Caco-2 (cell line): ENCODE measurements at regions not wholly inside any gene's neighbourhood (a gene's known extent, or its start where the extent isn't known, plus 50 kb on each side); places are given as distances from the start of the nearest gene placed in this dataset.

Experiments used
- BruUV-seq: library from RNA; stranded (reverse); fragments of 400-500 nt; replicated peaks from 2 replicates; lab custom pipeline; 2021; lab: Mats Ljungman, UMichigan
- CTCF ChIA-PET: fragments of 300-600 bp; sonication (Branson Sonifier 250); formaldehyde crosslinking; loops from one replicate; lab custom pipeline; 2022; ENCODE audit warnings: antibody characterized with exemption; lab: Charles Lee
- POLR2A ChIA-PET: fragments of 300-600 bp; sonication (Branson Sonifier 250); formaldehyde crosslinking; loops from one replicate; lab custom pipeline; 2022; ENCODE audit warnings: antibody characterized with exemption; lab: Charles Lee
- DNase-seq, 2 experiments: peaks; one replicate each; pipeline versions ENCODE4 v3.0.0 to v3.0.0-alpha.2; 2020 to 2022
- H3K27me3 ChIP-seq: replicated peaks from 2 replicates; pipeline ENCODE4 v1.6.0; 2011; ENCODE audit warnings: low read length; ENCODE audit not compliant: control insufficient read depth, insufficient read depth
- H3K36me3 ChIP-seq: 2 replicates; pipeline ENCODE4 v1.5.1; 2011; ENCODE audit warnings: low read length; ENCODE audit not compliant: control insufficient read depth, insufficient read depth
- H3K4me1 ChIP-seq: fragments of 250-450 bp; sonication (Bioruptor Pico); 2 replicates; pipeline ENCODE4 v1.5.1; 2020; ENCODE audit warnings: mild to moderate bottlenecking
- H3K4me3 ChIP-seq: 2 replicates; pipeline ENCODE4 v1.5.1; 2011; ENCODE audit warnings: low read depth, mild to moderate bottlenecking, control low read depth, low read length
- H3K9me3 ChIP-seq: fragments of 250-450 bp; sonication (Bioruptor Pico); 2 replicates; pipeline ENCODE4 v1.5.1; 2020; ENCODE audit warnings: mild to moderate bottlenecking, moderate library complexity
- H3K27ac Mint-ChIP-seq: one replicate; pipeline ENCODE4 v1.8.0; 2022; ENCODE audit warnings: mixed read lengths; ENCODE audit not compliant: unreplicated experiment
- H3K27me3 Mint-ChIP-seq: one replicate; pipeline ENCODE4 v1.8.0; 2022; ENCODE audit warnings: mixed read lengths; ENCODE audit not compliant: insufficient read depth, unreplicated experiment
- H3K36me3 Mint-ChIP-seq: one replicate; pipeline ENCODE4 v1.8.0; 2022; ENCODE audit warnings: mild to moderate bottlenecking, mixed read lengths; ENCODE audit not compliant: insufficient read depth, unreplicated experiment
- H3K4me1 Mint-ChIP-seq: one replicate; pipeline ENCODE4 v1.8.0; 2022; ENCODE audit warnings: low read depth, mixed read lengths; ENCODE audit not compliant: unreplicated experiment
- H3K4me3 Mint-ChIP-seq: one replicate; pipeline ENCODE4 v1.8.0; 2022; ENCODE audit warnings: mild to moderate bottlenecking, moderate library complexity, mixed read lengths; ENCODE audit not compliant: unreplicated experiment
- H3K9me3 Mint-ChIP-seq: one replicate; pipeline ENCODE4 v1.8.0; 2022; ENCODE audit warnings: mixed read lengths; ENCODE audit not compliant: unreplicated experiment
- intact Hi-C: fragments of 100-400 bp; cut with micrococcal nuclease; formaldehyde crosslinking; loops from one replicate; pipeline ENCODE4 v1.10.0; 2022; ENCODE audit not compliant: unreplicated experiment
- TF ChIP-seq, protein P1 (sequence below), 2 experiments: fragments of 200-600 bp in 1 of 2; IDR thresholded peaks; 1 replicate in 1 of 2; 2 replicates in 1 of 2; pipeline versions ENCODE4 v1.5.1 to v1.8.0; 2011 to 2022; ENCODE audit warnings: antibody characterized with exemption in 1 of 2, control low read depth in 1 of 2, inconsistent platforms in 1 of 2, low read depth in 1 of 2, low read length in 1 of 2, mild to moderate bottlenecking in 1 of 2, moderate library complexity in 1 of 2; ENCODE audit not compliant: insufficient read depth in 1 of 2, severe bottlenecking in 1 of 2, unreplicated experiment in 1 of 2

DNA sequence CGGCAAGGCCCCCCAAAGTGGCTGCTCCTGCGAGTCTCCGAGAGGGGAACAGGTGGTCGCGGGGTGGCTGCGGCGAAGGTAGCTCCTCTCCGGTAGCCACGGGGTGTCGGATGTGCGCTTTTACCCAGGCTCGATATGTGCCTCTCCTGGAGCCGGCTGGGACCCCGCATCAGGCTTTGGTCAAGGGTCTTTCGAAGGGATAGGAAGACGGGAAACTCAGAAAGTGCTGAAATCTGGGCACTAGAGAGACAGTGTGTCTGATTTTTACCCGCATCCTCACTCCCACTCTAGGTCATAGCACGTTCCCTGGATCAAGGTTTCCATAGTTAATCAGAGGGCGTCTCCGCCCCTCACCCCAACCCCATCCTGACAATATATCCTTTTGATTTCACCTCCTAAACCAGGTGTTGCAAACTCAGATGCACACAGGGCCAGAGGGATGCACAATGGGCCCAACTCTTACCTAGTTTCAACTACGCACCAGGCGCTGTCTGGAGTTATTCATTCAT, 156.9 kb downstream of the PTPN11 start:
- no peaks in the 10 kb centered on the region for H3K4me1 Mint-ChIP-seq
- H3K27me3 Mint-ChIP-seq: peaks cover 12% of the 10 kb centered on the region
- POLR2A ChIA-PET: no interaction called here

DNA sequence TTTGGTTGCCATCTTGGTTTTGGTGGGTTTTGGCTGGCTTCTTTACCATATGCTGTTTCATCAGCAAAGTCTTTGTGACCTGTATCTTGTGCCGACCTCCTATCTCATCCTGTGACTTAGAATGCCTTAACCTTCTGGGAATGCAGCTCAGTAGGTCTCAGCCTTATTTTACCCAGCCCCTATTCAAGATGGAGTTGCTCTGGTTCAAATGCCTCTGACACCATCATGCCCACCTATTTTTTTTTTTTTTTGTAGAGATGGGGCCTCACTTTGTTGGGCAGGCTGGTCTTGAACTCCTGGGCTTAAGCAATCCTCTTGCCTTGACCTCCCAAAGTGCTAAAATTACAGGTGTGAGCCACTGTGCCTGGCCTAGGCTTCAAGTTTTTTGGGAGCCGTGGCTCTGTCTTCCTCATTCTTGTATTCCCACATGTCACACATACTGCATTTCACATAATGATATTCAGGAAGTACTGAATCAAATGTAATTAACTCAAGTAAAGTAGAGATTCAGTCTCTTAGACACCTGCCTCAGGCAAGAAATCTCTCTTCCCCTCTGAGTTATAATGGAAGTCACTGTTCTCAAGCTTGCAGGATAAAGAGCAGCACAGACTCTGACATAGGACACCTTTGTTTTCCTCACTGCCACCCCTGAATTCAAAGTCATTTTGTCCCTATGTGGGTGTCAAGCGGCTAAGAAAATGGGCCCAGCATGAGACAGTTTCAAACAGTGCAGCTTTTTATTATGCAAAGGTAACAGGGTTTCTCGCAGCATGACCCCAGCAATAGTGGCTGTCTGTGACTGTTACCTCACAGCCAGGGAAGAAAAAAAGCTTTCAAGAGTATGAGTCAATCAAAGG, 159.0 kb downstream of the PTPN11 start:
- Mint-ChIP-seq H3K27ac (no peak overlapping the region), H3K27me3 (peaks cover 9% of the 10 kb centered on the region), H3K9me3 (no peaks in the 10 kb centered on the region), H3K4me1 (no peaks in the 10 kb centered on the region), H3K4me3 (no peak overlapping the region), H3K36me3 (no peaks in the 10 kb centered on the region)
- Histone ChIP-seq H3K27me3 (no peaks in the 10 kb centered on the region), H3K9me3 (no peaks in the 10 kb centered on the region), H3K36me3 (no peaks in the 10 kb centered on the region), H3K4me3 (no peak overlapping the region), H3K4me1 (no peaks in the 10 kb centered on the region)
- intact Hi-C loops: no loop called here
- ChIA-PET CTCF (no interaction called here), POLR2A (no interaction called here)
- no TSS peak for BruUV-seq
- DNase-seq: no peak
- TF ChIP-seq, protein P1, sequence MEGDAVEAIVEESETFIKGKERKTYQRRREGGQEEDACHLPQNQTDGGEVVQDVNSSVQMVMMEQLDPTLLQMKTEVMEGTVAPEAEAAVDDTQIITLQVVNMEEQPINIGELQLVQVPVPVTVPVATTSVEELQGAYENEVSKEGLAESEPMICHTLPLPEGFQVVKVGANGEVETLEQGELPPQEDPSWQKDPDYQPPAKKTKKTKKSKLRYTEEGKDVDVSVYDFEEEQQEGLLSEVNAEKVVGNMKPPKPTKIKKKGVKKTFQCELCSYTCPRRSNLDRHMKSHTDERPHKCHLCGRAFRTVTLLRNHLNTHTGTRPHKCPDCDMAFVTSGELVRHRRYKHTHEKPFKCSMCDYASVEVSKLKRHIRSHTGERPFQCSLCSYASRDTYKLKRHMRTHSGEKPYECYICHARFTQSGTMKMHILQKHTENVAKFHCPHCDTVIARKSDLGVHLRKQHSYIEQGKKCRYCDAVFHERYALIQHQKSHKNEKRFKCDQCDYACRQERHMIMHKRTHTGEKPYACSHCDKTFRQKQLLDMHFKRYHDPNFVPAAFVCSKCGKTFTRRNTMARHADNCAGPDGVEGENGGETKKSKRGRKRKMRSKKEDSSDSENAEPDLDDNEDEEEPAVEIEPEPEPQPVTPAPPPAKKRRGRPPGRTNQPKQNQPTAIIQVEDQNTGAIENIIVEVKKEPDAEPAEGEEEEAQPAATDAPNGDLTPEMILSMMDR (IDR thresholded peaks at IDR 0.05; ENCODE audit: insufficient read depth in 1 of 2, low read depth in 1 of 2, low read length in 1 of 2, severe bottlenecking in 1 of 2, unreplicated experiment in 1 of 2): no peak

More for the DNA sequence above, 156.9 kb downstream of the PTPN11 start:
- Histone ChIP-seq H3K36me3 (no peaks in the 10 kb centered on the region), H3K9me3 (no peaks in the 10 kb centered on the region), H3K4me3 (no peak overlapping the region), H3K4me1 (no peaks in the 10 kb centered on the region), H3K27me3 (no peaks in the 10 kb centered on the region)
- Mint-ChIP-seq H3K27ac (no peak overlapping the region), H3K9me3 (no peaks in the 10 kb centered on the region), H3K36me3 (no peaks in the 10 kb centered on the region), H3K4me3 (no peak overlapping the region)
- DNase-seq: no peak
- TF ChIP-seq, protein P1 (IDR thresholded peaks at IDR 0.05; ENCODE audit: insufficient read depth in 1 of 2, low read depth in 1 of 2, low read length in 1 of 2, severe bottlenecking in 1 of 2, unreplicated experiment in 1 of 2): no peak
- no TSS peak for BruUV-seq
- intact Hi-C loops: no loop called here
- CTCF ChIA-PET: no interaction called here

DNA sequence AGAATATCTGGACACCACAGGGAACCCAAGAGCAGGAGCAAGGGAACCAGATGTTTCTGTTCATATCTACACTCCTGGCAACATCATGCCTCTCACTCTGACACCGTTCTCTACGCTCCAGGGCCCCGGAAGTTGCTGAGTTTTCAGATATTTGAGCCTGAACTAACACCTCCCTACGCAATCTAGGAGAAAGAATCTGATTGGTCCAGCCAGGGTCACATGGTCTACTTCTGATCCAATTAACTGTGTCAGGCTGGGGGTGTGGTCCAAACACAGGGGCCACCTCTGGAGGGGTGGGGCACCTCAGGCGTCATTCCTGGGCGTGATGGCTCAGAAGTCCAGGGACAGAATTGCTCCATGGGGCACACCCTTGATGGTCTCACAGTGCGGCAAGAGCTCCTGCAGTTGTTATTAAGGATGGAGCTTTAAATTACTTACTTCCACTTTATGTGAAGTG, 165.5 kb downstream of the PTPN11 start:
- Mint-ChIP-seq H3K4me3 (peak overlapping the region; percentile 33), H3K36me3 (no peaks in the 10 kb centered on the region), H3K27ac (no peak overlapping the region), H3K27me3 (peaks cover 17% of the 10 kb centered on the region), H3K4me1 (no peaks in the 10 kb centered on the region), H3K9me3 (no peaks in the 10 kb centered on the region)
- Histone ChIP-seq H3K36me3 (no peaks in the 10 kb centered on the region), H3K27me3 (no peaks in the 10 kb centered on the region), H3K4me1 (no peaks in the 10 kb centered on the region), H3K9me3 (no peaks in the 10 kb centered on the region), H3K4me3 (no peak overlapping the region)
- TF ChIP-seq, protein P1 (IDR thresholded peaks at IDR 0.05; ENCODE audit: insufficient read depth in 1 of 2, low read depth in 1 of 2, low read length in 1 of 2, severe bottlenecking in 1 of 2, unreplicated experiment in 1 of 2): no peak
- ChIA-PET POLR2A (no interaction called here), CTCF (no interaction called here)
- BruUV-seq: no TSS peak
- intact Hi-C loops: no loop called here
- peak; percentile 69 to 79 for DNase-seq
